Stimulated activated naive B cell treated with anti-CD40 and anti-IgM and Interleukin-4, amounts not matched to agents 10 μg/mL and 1 μg/mL and 100 μg/mL, for 72 hours (primary cell): ENCODE measurements at regions not wholly inside any gene's neighbourhood (a gene's known extent, or its start where the extent isn't known, plus 50 kb on each side); places are given as distances from the start of the nearest gene placed in this dataset.
"Not testable (repeated sequence)": the region's sequence is repeated elsewhere in the genome, so short reads cannot be mapped to it uniquely, and the experiment has no call there.

ENCODE experiments used
- ATAC-seq, 2 donors: fragments of 150-1000 bp; cut with Tn5 transposase; replicated peaks; 2 replicates each; pipeline ENCODE4 v1.10.0; 2021; ENCODE audit warnings: moderate library complexity in 1 of 2
- DNase-seq: peaks from one replicate; pipeline ENCODE4 v3.0.0; 2021
- H3K27ac Mint-ChIP-seq: one replicate; pipeline ENCODE4 v1.8.0; 2022; ENCODE audit warnings: mild to moderate bottlenecking, mixed read lengths
- H3K27me3 Mint-ChIP-seq, 2 donors: one replicate each; pipeline ENCODE4 v1.8.0; 2022; ENCODE audit warnings: mixed read lengths in 2 of 2
- H3K36me3 Mint-ChIP-seq, 2 donors: one replicate each; pipeline ENCODE4 v1.8.0; 2022; ENCODE audit warnings: mixed read lengths in 2 of 2, mild to moderate bottlenecking in 1 of 2
- H3K4me1 Mint-ChIP-seq, 2 donors: one replicate each; pipeline ENCODE4 v1.8.0; 2022; ENCODE audit warnings: mixed read lengths in 2 of 2, mild to moderate bottlenecking in 1 of 2
- H3K4me3 Mint-ChIP-seq, 2 donors: one replicate each; pipeline ENCODE4 v1.8.0; 2022; ENCODE audit warnings: mild to moderate bottlenecking in 2 of 2, mixed read lengths in 2 of 2, moderate library complexity in 1 of 2
- H3K9me3 Mint-ChIP-seq, 2 donors: one replicate each; pipeline ENCODE4 v1.8.0; 2022; ENCODE audit warnings: mixed read lengths in 2 of 2, mild to moderate bottlenecking in 1 of 2

DNA sequence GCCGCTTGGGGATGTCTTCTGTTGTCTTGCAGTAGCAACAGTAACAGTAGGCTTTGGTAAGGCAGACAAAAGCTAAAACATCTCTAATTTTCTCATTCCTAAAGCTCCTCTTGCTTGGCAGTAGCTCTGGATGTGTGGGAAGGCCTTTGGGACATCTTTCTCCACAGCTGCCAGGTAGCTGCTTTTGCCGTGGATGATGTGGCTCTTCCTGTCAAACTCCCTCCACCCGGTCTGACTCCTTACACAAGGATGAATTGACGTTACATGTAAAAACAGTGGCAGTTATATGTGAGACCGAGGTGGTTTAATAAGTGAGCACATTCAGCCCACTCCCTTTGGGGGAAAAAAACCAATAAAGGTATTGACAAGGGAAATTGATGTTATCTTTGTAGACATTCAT lies 309.1 kb downstream of the TUSC7 start:
- peaks cover 2 to 8% of the 10 kb centered on the region in 2 donors for H3K4me1 Mint-ChIP-seq
- H3K4me3 Mint-ChIP-seq = no peak overlapping the region
- ATAC-seq = no peak
- DNase-seq = no peak
- H3K9me3 Mint-ChIP-seq = no peaks in the 10 kb centered on the region
- H3K36me3 Mint-ChIP-seq = no peaks in the 10 kb centered on the region
- no peaks in the 10 kb centered on the region for H3K27me3 Mint-ChIP-seq
- H3K27ac Mint-ChIP-seq = no peak overlapping the region

- no peak overlapping the region for H3K27ac Mint-ChIP-seq
- peaks cover 2 to 8% of the 10 kb centered on the region in 2 donors for H3K4me1 Mint-ChIP-seq
These were observed 309.6 kb downstream of the TUSC7 start for GRCh38 chr3:117019082-117019713.

GRCh38 chr3:117026401-117026800 lies 316.8 kb downstream of the TUSC7 start:
- ATAC-seq (no peak), DNase-seq (no peak)
- Mint-ChIP-seq H3K4me1 (no peaks in the 10 kb centered on the region), H3K27ac (no peak overlapping the region), H3K9me3 (peaks cover 0 to 2% of the 10 kb centered on the region in 2 donors), H3K27me3 (no peaks in the 10 kb centered on the region), H3K36me3 (no peaks in the 10 kb centered on the region), H3K4me3 (no peak overlapping the region)

More at GRCh38 chr3:117019082-117019713, 309.6 kb downstream of the TUSC7 start:
- Mint-ChIP-seq H3K9me3 (no peaks in the 10 kb centered on the region), H3K4me3 (no peak overlapping the region), H3K36me3 (no peaks in the 10 kb centered on the region), H3K27me3 (no peaks in the 10 kb centered on the region)
- ATAC-seq (peak; percentile 83), DNase-seq (peak; percentile 36)

- H3K27me3 Mint-ChIP-seq = peaks cover 0 to 5% of the 10 kb centered on the region in 2 donors
- no peak overlapping the region for H3K27ac Mint-ChIP-seq
- peaks cover 7 to 17% of the 10 kb centered on the region in 2 donors for H3K4me1 Mint-ChIP-seq
- no peaks in the 10 kb centered on the region for H3K36me3 Mint-ChIP-seq
- ATAC-seq = no peak
- no peak for DNase-seq
- no peak overlapping the region for H3K4me3 Mint-ChIP-seq
- H3K9me3 Mint-ChIP-seq = peaks cover 0 to 2% of the 10 kb centered on the region in 2 donors
These were observed 326.2 kb downstream of the TUSC7 start for GRCh38 chr3:117035745-117036144.

- DNase-seq (no peak), ATAC-seq (peak; percentile 92 to 96)
- H3K4me1 Mint-ChIP-seq = peaks cover 7 to 17% of the 10 kb centered on the region in 2 donors
- peaks cover 0 to 5% of the 10 kb centered on the region in 2 donors for H3K27me3 Mint-ChIP-seq
- peaks cover 0 to 2% of the 10 kb centered on the region in 2 donors for H3K9me3 Mint-ChIP-seq
- H3K27ac Mint-ChIP-seq = no peak overlapping the region
- H3K36me3 Mint-ChIP-seq = no peaks in the 10 kb centered on the region
- H3K4me3 Mint-ChIP-seq = no peak overlapping the region
These were observed 326.8 kb downstream of the TUSC7 start for GRCh38 chr3:117036259-117036799.

DNA sequence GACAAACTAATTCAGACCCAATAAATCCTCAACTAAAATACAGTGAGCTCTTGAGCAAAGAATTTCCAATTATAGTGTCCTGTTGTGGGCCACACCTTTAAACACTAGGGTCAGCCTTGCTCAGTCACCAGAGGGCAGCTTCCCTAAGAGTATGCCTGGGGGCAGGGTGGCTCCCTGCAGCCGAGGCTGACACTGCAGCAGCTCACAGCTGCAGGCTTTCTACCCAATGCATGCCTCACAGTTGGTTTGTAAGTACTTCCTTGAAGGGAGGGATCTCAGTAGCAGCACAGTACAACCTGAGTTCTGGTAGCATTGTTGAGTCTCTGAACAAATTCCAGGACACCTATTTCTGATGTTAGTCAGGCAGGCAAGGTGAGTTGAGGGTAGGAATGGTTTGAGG lies 335.6 kb downstream of the TUSC7 start:
- DNase-seq = no peak
- Mint-ChIP-seq H3K27ac (no peak overlapping the region), H3K9me3 (no peaks in the 10 kb centered on the region), H3K4me1 (no peaks in the 10 kb centered on the region), H3K27me3 (no peaks in the 10 kb centered on the region), H3K36me3 (no peaks in the 10 kb centered on the region), H3K4me3 (no peak overlapping the region)
- ATAC-seq = no peak

DNA sequence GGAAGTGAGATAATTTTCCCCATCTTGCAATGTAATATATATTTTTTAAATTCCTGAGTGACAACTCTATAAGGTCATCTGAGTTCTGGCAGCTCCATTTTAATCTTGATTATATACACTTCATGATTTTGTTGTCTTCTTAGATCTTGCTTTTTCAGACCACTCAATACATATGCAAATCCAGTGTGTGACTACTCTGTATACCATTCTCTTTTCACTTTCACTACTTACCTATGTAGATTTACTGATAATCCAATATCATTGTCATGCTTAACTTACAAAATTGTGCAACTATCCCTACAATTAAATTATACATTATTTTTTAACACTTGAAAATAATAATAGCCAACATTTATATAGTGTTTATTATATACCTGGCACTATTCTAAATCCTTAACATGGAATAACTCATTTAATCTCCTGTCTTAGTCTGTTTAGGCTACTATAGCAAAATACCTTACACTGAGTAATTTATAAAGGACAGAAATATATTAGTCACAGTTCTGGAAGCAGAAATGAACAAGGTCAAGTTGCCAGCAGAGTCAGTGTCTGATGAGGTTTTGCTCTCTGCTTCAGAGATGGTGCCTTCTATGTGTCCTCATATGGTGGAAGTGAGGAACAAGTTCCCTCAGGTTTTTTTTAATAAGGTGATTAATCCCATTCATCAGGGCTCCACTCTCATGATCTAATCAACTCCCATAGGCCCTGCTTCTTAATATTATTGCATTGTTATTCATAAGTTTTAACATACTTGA lies 338.5 kb downstream of the TUSC7 start:
- Mint-ChIP-seq H3K27ac (no peak overlapping the region), H3K4me3 (no peak overlapping the region)
- ATAC-seq = no peak

GRCh38 chr3:117052395-117052794 lies 342.8 kb downstream of the TUSC7 start:
- no peaks in the 10 kb centered on the region for H3K27me3 Mint-ChIP-seq
- DNase-seq (no peak), ATAC-seq (no peak)
- H3K27ac Mint-ChIP-seq = no peak overlapping the region
- H3K4me3 Mint-ChIP-seq = no peak overlapping the region
- peaks cover 0 to 4% of the 10 kb centered on the region in 2 donors for H3K9me3 Mint-ChIP-seq
- peaks cover 11 to 15% of the 10 kb centered on the region in 2 donors for H3K4me1 Mint-ChIP-seq
- no peaks in the 10 kb centered on the region for H3K36me3 Mint-ChIP-seq

More for the DNA sequence above, 338.5 kb downstream of the TUSC7 start:
- Mint-ChIP-seq H3K9me3 (no peaks in the 10 kb centered on the region), H3K4me1 (no peaks in the 10 kb centered on the region), H3K27me3 (no peaks in the 10 kb centered on the region), H3K36me3 (no peaks in the 10 kb centered on the region)
- no peak for DNase-seq

DNA sequence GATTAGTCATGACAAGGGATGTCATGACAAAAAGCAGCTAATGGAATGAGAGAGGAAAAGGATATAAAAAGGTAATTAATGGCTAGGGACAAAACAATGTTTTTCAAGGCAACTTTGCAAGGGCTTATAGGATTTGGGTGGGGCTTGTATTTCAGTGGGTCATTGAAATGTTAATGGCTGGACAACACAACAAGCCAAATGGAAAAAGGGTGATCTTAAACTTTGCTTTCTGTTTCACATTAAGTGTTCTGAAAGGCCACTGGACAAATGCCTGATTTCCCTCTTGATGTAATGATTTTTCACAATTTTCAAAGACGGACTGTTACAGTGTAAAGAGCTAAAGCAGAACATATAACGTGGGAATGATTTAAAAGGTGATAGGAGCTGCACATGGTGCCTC lies 345.0 kb downstream of the TUSC7 start:
- no peak for DNase-seq
- no peak overlapping the region for H3K4me3 Mint-ChIP-seq
- no peaks in the 10 kb centered on the region for H3K27me3 Mint-ChIP-seq
- no peak overlapping the region for H3K27ac Mint-ChIP-seq
- peaks cover 11 to 15% of the 10 kb centered on the region in 2 donors for H3K4me1 Mint-ChIP-seq
- no peak for ATAC-seq
- H3K9me3 Mint-ChIP-seq = peaks cover 0 to 4% of the 10 kb centered on the region in 2 donors
- H3K36me3 Mint-ChIP-seq = no peaks in the 10 kb centered on the region

GRCh38 chr3:117056946-117057345 lies 347.4 kb downstream of the TUSC7 start:
- H3K27ac Mint-ChIP-seq, DNase-seq, ATAC-seq, H3K4me3 Mint-ChIP-seq, H3K9me3 Mint-ChIP-seq, H3K36me3 Mint-ChIP-seq, H3K27me3 Mint-ChIP-seq: not testable (repeated sequence)
- H3K4me1 Mint-ChIP-seq = peaks cover 11 to 15% of the 10 kb centered on the region in 2 donors

GRCh38 chr3:117059067-117059955 lies 349.7 kb downstream of the TUSC7 start:
- peaks cover 11 to 13% of the 10 kb centered on the region in 2 donors for H3K4me1 Mint-ChIP-seq
- no peaks in the 10 kb centered on the region for H3K36me3 Mint-ChIP-seq
- H3K27ac Mint-ChIP-seq = no peak overlapping the region
- no peak for DNase-seq
- H3K27me3 Mint-ChIP-seq = no peaks in the 10 kb centered on the region
- no peak overlapping the region for H3K4me3 Mint-ChIP-seq
- H3K9me3 Mint-ChIP-seq = peaks cover 0 to 4% of the 10 kb centered on the region in 2 donors
- ATAC-seq = no peak

DNA sequence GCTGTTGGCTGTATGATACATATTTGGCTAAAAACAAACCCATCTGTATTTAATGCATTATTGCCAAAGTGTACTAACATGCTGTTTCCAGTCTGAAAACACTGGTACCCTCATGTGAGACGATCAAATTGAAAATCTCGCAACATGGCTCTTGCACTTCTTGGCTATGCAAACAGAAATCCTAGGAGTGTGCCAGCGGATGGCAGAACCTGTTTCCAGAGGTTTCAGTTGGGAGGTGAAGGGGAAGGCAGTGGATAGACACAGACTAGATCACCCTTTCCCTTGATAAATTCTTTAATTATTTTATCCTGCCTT lies 350.3 kb downstream of the TUSC7 start:
- H3K4me1 Mint-ChIP-seq = peaks cover 7% of the 10 kb centered on the region in 2 donors
- DNase-seq = no peak
- no peaks in the 10 kb centered on the region for H3K36me3 Mint-ChIP-seq
- H3K27ac Mint-ChIP-seq = no peak overlapping the region
- no peaks in the 10 kb centered on the region for H3K27me3 Mint-ChIP-seq
- H3K4me3 Mint-ChIP-seq = no peak overlapping the region
- no peak for ATAC-seq
- H3K9me3 Mint-ChIP-seq = peaks cover 0 to 4% of the 10 kb centered on the region in 2 donors

- Mint-ChIP-seq H3K4me3 (no peak overlapping the region), H3K27ac (no peak overlapping the region), H3K27me3 (no peaks in the 10 kb centered on the region), H3K36me3 (no peaks in the 10 kb centered on the region), H3K4me1 (no peaks in the 10 kb centered on the region), H3K9me3 (no peaks in the 10 kb centered on the region)
- ATAC-seq = no peak
- DNase-seq = no peak
These were observed 354.4 kb downstream of the TUSC7 start for GRCh38 chr3:117063930-117064329.

DNA sequence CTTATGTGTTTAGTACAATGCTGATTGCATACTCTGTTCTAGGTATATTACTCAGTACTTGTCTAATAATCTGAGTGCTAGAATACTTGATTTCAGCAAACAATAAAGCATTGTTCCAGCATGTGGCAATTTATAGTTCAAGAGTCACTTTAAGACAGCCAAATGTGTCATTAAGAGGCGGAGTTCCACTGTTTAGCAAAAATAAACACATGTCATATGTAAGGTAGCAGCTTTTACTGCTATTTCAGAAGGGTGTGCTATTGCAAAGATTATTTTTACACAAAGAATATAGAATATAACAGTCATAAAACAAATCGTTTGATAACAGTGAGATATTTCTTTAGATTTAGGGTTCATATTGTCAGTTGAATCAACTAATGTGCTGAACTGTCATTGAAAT lies 358.7 kb downstream of the TUSC7 start:
- no peak for ATAC-seq
- no peak overlapping the region for H3K4me3 Mint-ChIP-seq
- H3K4me1 Mint-ChIP-seq = no peaks in the 10 kb centered on the region
- H3K27ac Mint-ChIP-seq = no peak overlapping the region
- DNase-seq = no peak
- no peaks in the 10 kb centered on the region for H3K27me3 Mint-ChIP-seq
- no peaks in the 10 kb centered on the region for H3K9me3 Mint-ChIP-seq
- H3K36me3 Mint-ChIP-seq = no peaks in the 10 kb centered on the region
